A673 (cell line): ENCODE measurements at regions not wholly inside any gene's neighbourhood (a gene's known extent, or its start where the extent isn't known, plus 50 kb on each side); places are given as distances from the start of the nearest gene placed in this dataset.

Source experiments
- BruUV-seq: library from RNA; stranded (reverse); fragments of 400-500 nt; replicated peaks from 2 replicates; lab custom pipeline; 2021; lab: Mats Ljungman, UMichigan
- CTCF ChIA-PET: fragments of 300-600 bp; sonication (Branson Sonifier 250); formaldehyde crosslinking; loops from one replicate; lab custom pipeline; 2022; ENCODE audit warnings: antibody characterized with exemption; lab: Charles Lee
- POLR2A ChIA-PET: fragments of 300-600 bp; sonication (Branson Sonifier 250); formaldehyde crosslinking; loops from one replicate; lab custom pipeline; 2022; ENCODE audit warnings: antibody characterized with exemption; ENCODE audit not compliant: low non-redundant PET; lab: Charles Lee
- DNase-seq: peaks from one replicate; pipeline ENCODE4 v3.0.0-alpha.2; 2015; ENCODE audit warnings: low spot score
- H3K27ac ChIP-seq: fragments of 200-600 bp; sonication (generic); 2 replicates; pipeline ENCODE4 v1.5.1; 2016; ENCODE audit warnings: mixed run types, low read depth, mild to moderate bottlenecking, mixed read lengths, antibody characterized with exemption, low read length; ENCODE audit not compliant: poor library complexity, severe bottlenecking
- H3K27me3 ChIP-seq: fragments of 200-600 bp; sonication (generic); replicated peaks from 2 replicates; pipeline ENCODE4 v1.6.1; 2017; ENCODE audit warnings: mixed run types, low read depth, mild to moderate bottlenecking, mixed read lengths, antibody characterized with exemption, low read length; ENCODE audit not compliant: insufficient read depth, poor library complexity
- H3K36me3 ChIP-seq: fragments of 200-600 bp; sonication (generic); 2 replicates; pipeline ENCODE4 v1.6.1; 2016; ENCODE audit warnings: mixed run types, mild to moderate bottlenecking, mixed read lengths, antibody characterized with exemption, low read length; ENCODE audit not compliant: insufficient read depth, poor library complexity, severe bottlenecking
- H3K4me1 ChIP-seq: fragments of 200-600 bp; sonication (generic); 2 replicates; pipeline ENCODE4 v1.6.1; 2017; ENCODE audit warnings: mixed run types, mild to moderate bottlenecking, mixed read lengths, antibody characterized with exemption, low read length; ENCODE audit not compliant: insufficient read depth, poor library complexity, severe bottlenecking
- H3K4me3 ChIP-seq: fragments of 200-600 bp; sonication (generic); 2 replicates; pipeline ENCODE4 v1.5.1; 2016; ENCODE audit warnings: low read depth, mixed run types, mild to moderate bottlenecking, mixed read lengths, low read length; ENCODE audit not compliant: poor library complexity, severe bottlenecking
- H3K9me3 ChIP-seq: fragments of 200-600 bp; sonication (generic); 2 replicates; pipeline ENCODE4 v1.6.1; 2016; ENCODE audit warnings: mixed run types, low read depth, mild to moderate bottlenecking, mixed read lengths, antibody characterized with exemption, low read length; ENCODE audit not compliant: poor library complexity, severe bottlenecking
- CTCF ChIP-seq: fragments of 300-800, 200-600 bp; sonication (generic); conservative IDR thresholded peaks from 2 replicates; pipeline ENCODE4 v1.5.1; 2017; ENCODE audit warnings: low read depth, mild to moderate bottlenecking, antibody characterized with exemption, low read length, moderate library complexity, mixed read lengths
- EZH2 ChIP-seq: fragments of 200-600 bp; sonication (generic); IDR thresholded peaks from 2 replicates; pipeline ENCODE4 v1.6.1; 2017; ENCODE audit warnings: borderline replicate concordance, low read depth, mild to moderate bottlenecking, mixed read lengths, antibody characterized with exemption, low read length; ENCODE audit not compliant: poor library complexity, severe bottlenecking
- intact Hi-C: fragments of 100-400 bp; cut with micrococcal nuclease; formaldehyde crosslinking; loops from one replicate; pipeline ENCODE4 v1.10.0; 2022; ENCODE audit not compliant: unreplicated experiment

GRCh38 chr4:147042046-147042445 is 96.4 kb upstream of the TTC29 start:
- ChIA-PET CTCF (no interaction called here), POLR2A (interaction anchor here (0.7 kb wide), 1 partner anchor 120 kb away, joined by 3 read pairs; no protein-coding TSS in a partner anchor)

GRCh38 chr4:147044241-147044640 is 98.6 kb upstream of the TTC29 start:
- Histone ChIP-seq H3K9me3 (no peaks in the 10 kb centered on the region), H3K27me3 (no peaks in the 10 kb centered on the region), H3K4me3 (no peak overlapping the region), H3K27ac (no peak overlapping the region), H3K4me1 (no peaks in the 10 kb centered on the region), H3K36me3 (no peaks in the 10 kb centered on the region)
- intact Hi-C loops: no loop called here
- TF ChIP-seq CTCF: no peak
- TF ChIP-seq EZH2: no peak
- BruUV-seq: no TSS peak
- ChIA-PET CTCF (no interaction called here), POLR2A (no interaction called here)
- no peak for DNase-seq

More at GRCh38 chr4:147042046-147042445, 96.4 kb upstream of the TTC29 start:
- BruUV-seq: no TSS peak
- DNase-seq: no peak
- no peaks in the 10 kb centered on the region for H3K4me1 ChIP-seq
- H3K27ac ChIP-seq: no peak overlapping the region
- no peaks in the 10 kb centered on the region for H3K27me3 ChIP-seq
- intact Hi-C loops: no loop called here
- no peak overlapping the region for H3K4me3 ChIP-seq
- TF ChIP-seq EZH2 (no peak), CTCF (no peak)
- no peaks in the 10 kb centered on the region for H3K9me3 ChIP-seq
- H3K36me3 ChIP-seq: no peaks in the 10 kb centered on the region

- no peak for DNase-seq
- intact Hi-C loops: no loop called here
- Histone ChIP-seq H3K4me1 (peaks cover 6% of the 10 kb centered on the region), H3K27me3 (no peaks in the 10 kb centered on the region), H3K9me3 (no peaks in the 10 kb centered on the region), H3K36me3 (no peaks in the 10 kb centered on the region), H3K4me3 (no peak overlapping the region), H3K27ac (no peak overlapping the region)
- no peak for TF ChIP-seq CTCF
- no peak for TF ChIP-seq EZH2
- ChIA-PET CTCF (no interaction called here), POLR2A (no interaction called here)
- BruUV-seq: no TSS peak
Measured at GRCh38 chr4:147049946-147050345, 104.3 kb upstream of the TTC29 start.
